CD4-positive, alpha-beta T cell (primary cell): ENCODE measurements at regions not wholly inside any gene's neighbourhood (a gene's known extent, or its start where the extent isn't known, plus 50 kb on each side); places are given as distances from the start of the nearest gene placed in this dataset.
A peak's percentile ranks its signal among the peaks of the same experiment; 100 is the strongest.

Source experiments
- ATAC-seq: fragments of 200-7000 bp; cut with Tn5 transposase; one replicate; pipeline ENCODE4 v1.10.0; 2022; ENCODE audit warnings: mild to moderate bottlenecking; ENCODE audit not compliant: poor library complexity
- CTCF ChIA-PET: fragments of 350-600 bp; sonication (Branson Sonifier 250); formaldehyde crosslinking; loops from one replicate; lab custom pipeline; 2021; ENCODE audit warnings: antibody characterized with exemption, inconsistent platforms; lab: Charles Lee
- POLR2A ChIA-PET: fragments of 350-600 bp; sonication (Branson Sonifier 250); formaldehyde crosslinking; loops from one replicate; lab custom pipeline; 2021; ENCODE audit warnings: antibody characterized with exemption, inconsistent platforms; lab: Charles Lee
- DNase-seq, 14 experiments: peaks; one replicate each; pipeline ENCODE4 v3.0.0-alpha.2; 2013 to 2020; ENCODE audit warnings: mixed read lengths in 2 of 14
- H3K27ac ChIP-seq, 2 donors: one replicate each; pipeline versions ENCODE4 v1.5.1 to v1.7.0; 2013; ENCODE audit warnings: low read length in 2 of 2, low read depth in 1 of 2, mild to moderate bottlenecking in 1 of 2
- H3K27me3 ChIP-seq, 2 experiments: 1 replicate in 1 of 2; 2 replicates in 1 of 2; pipeline versions ENCODE4 v1.6.1 to v1.7.0; 2013; ENCODE audit warnings: low read length in 2 of 2, control low read depth in 1 of 2, mild to moderate bottlenecking in 1 of 2, moderate library complexity in 1 of 2; ENCODE audit not compliant: insufficient read depth in 2 of 2, control insufficient read depth in 1 of 2
- H3K36me3 ChIP-seq: one replicate; pipeline ENCODE4 v1.6.1; 2013; ENCODE audit warnings: low read length, control low read depth; ENCODE audit not compliant: insufficient read depth
- H3K4me1 ChIP-seq: one replicate; pipeline ENCODE4 v1.6.1; 2013; ENCODE audit warnings: low read length, control low read depth; ENCODE audit not compliant: insufficient read depth
- H3K4me3 ChIP-seq: one replicate; pipeline ENCODE4 v1.5.1; 2013; ENCODE audit warnings: mild to moderate bottlenecking, low read length, moderate library complexity
- H3K9me3 ChIP-seq, 2 experiments: 1 replicate in 1 of 2; 2 replicates in 1 of 2; pipeline versions ENCODE4 v1.6.1 to v1.7.0; 2013; ENCODE audit warnings: low read length in 2 of 2, mild to moderate bottlenecking in 2 of 2, control low read depth in 1 of 2, moderate library complexity in 1 of 2; ENCODE audit not compliant: control insufficient read depth in 1 of 2, insufficient read depth in 1 of 2
- H3K27ac Mint-ChIP-seq: one replicate; pipeline ENCODE4 v1.8.0; 2020; ENCODE audit warnings: mixed read lengths
- H3K27me3 Mint-ChIP-seq: one replicate; pipeline ENCODE4 v1.8.0; 2021; ENCODE audit warnings: mixed read lengths
- H3K36me3 Mint-ChIP-seq: one replicate; pipeline ENCODE4 v1.8.0; 2021; ENCODE audit warnings: low read depth, mixed read lengths
- H3K4me1 Mint-ChIP-seq: one replicate; pipeline ENCODE4 v1.8.0; 2021; ENCODE audit warnings: low read depth, mixed read lengths
- H3K4me3 Mint-ChIP-seq: one replicate; pipeline ENCODE4 v1.8.0; 2020; ENCODE audit warnings: mild to moderate bottlenecking, mixed read lengths
- H3K9me3 Mint-ChIP-seq: one replicate; pipeline ENCODE4 v1.8.0; 2020; ENCODE audit warnings: mixed read lengths
- intact Hi-C, 2 experiments: fragments of 100-400 bp; cut with DNase I in 1 of 2; cut with micrococcal nuclease in 1 of 2; formaldehyde crosslinking; loops; one replicate each; pipeline versions ENCODE4 v1.15.1 to v1.9.0; 2023 to 2025; cut with DNase I, micrococcal nuclease
- TF ChIP-seq, protein P1 (sequence below): fragments of 200-600 bp; IDR thresholded peaks from one replicate; pipeline ENCODE4 v1.8.0; 2022; ENCODE audit warnings: antibody characterized with exemption, mild to moderate bottlenecking

DNA sequence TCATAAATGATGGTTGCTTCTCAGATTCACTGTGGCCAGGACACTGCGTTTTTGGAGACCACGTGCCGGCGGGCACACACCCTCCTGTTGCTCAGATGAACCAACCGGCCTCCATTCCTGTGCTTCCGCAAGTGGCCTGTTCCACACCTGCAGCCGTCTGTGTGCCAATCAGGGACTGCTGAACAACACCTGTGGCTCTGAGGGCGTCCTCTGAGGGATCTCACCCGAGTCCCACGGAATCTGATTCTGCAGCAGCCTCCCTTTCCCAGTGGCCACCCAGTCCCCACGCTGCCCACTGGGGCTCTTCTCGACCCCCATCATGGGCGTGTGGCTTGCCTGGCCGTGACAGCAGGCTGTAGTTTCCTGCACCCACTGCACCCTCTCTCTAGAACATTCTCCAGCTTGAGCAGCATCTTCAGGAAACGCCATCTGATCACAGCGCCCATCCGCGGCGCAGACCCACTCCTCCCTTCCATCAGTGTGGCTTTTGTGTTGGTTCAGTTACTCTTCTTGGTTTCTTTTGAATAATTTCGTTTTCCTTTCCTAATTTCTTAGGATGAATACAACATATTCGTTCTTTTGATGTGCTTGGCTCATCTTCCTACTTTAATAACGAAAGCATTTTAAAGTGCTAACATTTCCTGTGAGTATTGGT is 65.1 kb upstream of the SLC22A11 start:
- H3K36me3 ChIP-seq: no peaks in the 10 kb centered on the region
- peaks cover 0 to 5% of the 10 kb centered on the region in 2 experiments for H3K9me3 ChIP-seq
- H3K27ac ChIP-seq: no peak overlapping the region
- peaks cover 15% of the 10 kb centered on the region for H3K4me1 Mint-ChIP-seq
- TF ChIP-seq, protein P1, sequence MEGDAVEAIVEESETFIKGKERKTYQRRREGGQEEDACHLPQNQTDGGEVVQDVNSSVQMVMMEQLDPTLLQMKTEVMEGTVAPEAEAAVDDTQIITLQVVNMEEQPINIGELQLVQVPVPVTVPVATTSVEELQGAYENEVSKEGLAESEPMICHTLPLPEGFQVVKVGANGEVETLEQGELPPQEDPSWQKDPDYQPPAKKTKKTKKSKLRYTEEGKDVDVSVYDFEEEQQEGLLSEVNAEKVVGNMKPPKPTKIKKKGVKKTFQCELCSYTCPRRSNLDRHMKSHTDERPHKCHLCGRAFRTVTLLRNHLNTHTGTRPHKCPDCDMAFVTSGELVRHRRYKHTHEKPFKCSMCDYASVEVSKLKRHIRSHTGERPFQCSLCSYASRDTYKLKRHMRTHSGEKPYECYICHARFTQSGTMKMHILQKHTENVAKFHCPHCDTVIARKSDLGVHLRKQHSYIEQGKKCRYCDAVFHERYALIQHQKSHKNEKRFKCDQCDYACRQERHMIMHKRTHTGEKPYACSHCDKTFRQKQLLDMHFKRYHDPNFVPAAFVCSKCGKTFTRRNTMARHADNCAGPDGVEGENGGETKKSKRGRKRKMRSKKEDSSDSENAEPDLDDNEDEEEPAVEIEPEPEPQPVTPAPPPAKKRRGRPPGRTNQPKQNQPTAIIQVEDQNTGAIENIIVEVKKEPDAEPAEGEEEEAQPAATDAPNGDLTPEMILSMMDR: no peak
- H3K4me3 Mint-ChIP-seq: peak overlapping the region; percentile 60
- no peaks in the 10 kb centered on the region for H3K36me3 Mint-ChIP-seq
- CTCF ChIA-PET: interaction anchor here (1.0 kb wide), 1 partner anchor 42 kb away, joined by 3 read pairs; no protein-coding TSS in a partner anchor
- no peaks in the 10 kb centered on the region for H3K9me3 Mint-ChIP-seq
- H3K27me3 ChIP-seq: peaks cover 10 to 24% of the 10 kb centered on the region in 2 experiments
- DNase-seq (peak in 3 of 14 experiments; percentile 7 to 23 (median 12)), ATAC-seq (peak; percentile 29)
- H3K27me3 Mint-ChIP-seq: peaks cover 55% of the 10 kb centered on the region
- H3K27ac Mint-ChIP-seq: no peak overlapping the region
- H3K4me3 ChIP-seq: no peak overlapping the region
- POLR2A ChIA-PET: no interaction called here
- intact Hi-C loops: no loop called here
- peaks cover 12% of the 10 kb centered on the region for H3K4me1 ChIP-seq

DNA sequence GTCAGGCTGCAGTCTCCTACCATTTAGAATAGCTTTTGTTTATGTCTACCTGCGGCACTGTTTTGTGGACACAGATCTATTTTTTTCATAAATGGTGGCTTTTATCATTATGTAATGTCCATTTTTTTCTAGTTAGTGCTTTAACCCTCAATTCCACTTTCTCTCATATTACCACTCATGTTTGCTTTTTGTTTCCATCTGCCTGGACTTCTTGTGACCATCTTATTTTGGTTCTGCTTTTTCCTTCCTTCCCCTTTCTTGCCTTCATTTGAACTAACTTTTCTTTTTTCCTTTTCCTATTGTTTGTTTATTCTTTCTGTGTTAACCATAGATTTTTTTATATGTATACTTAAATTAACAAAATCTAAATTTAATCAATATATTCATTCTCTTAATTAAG is 63.2 kb upstream of the SLC22A11 start:
- no peak for DNase-seq
- H3K4me1 ChIP-seq: peaks cover 12% of the 10 kb centered on the region
- Mint-ChIP-seq H3K36me3 (no peaks in the 10 kb centered on the region), H3K27ac (no peak overlapping the region), H3K4me1 (peaks cover 15% of the 10 kb centered on the region), H3K9me3 (no peaks in the 10 kb centered on the region), H3K27me3 (peaks cover 59% of the 10 kb centered on the region), H3K4me3 (no peak overlapping the region)
- no peaks in the 10 kb centered on the region for H3K36me3 ChIP-seq
- peaks cover 14 to 21% of the 10 kb centered on the region in 2 experiments for H3K27me3 ChIP-seq
- peaks cover 0 to 5% of the 10 kb centered on the region in 2 experiments for H3K9me3 ChIP-seq
- no peak overlapping the region for H3K27ac ChIP-seq
- POLR2A ChIA-PET: no interaction called here
- CTCF ChIA-PET: no interaction called here
- H3K4me3 ChIP-seq: no peak overlapping the region
- TF ChIP-seq, protein P1: no peak
- intact Hi-C loops: no loop called here
- no peak for ATAC-seq

DNA sequence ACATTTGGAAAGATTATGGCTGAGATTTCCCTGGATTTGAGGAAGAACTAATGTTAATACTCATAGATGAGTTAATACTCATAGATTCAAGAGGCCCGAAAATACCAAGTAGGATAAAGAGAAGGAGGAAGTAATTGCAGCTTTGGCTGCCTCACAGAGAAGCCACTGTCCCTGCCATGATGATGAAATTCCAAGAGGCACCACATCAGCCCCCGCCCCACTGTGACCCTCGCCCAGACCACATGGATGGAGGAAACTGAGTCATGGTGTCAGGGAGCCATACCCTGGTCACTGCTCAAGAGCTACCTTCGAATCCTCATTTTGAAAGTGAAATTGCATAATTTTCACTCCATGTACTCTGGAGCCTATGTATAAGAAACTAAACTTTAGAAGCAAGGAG is 57.6 kb upstream of the SLC22A11 start:
- Mint-ChIP-seq H3K27ac (no peak overlapping the region), H3K4me3 (no peak overlapping the region), H3K27me3 (peaks cover 42% of the 10 kb centered on the region), H3K4me1 (no peaks in the 10 kb centered on the region), H3K36me3 (no peaks in the 10 kb centered on the region), H3K9me3 (no peaks in the 10 kb centered on the region)
- no peaks in the 10 kb centered on the region for H3K36me3 ChIP-seq
- no peak overlapping the region for H3K4me3 ChIP-seq
- H3K9me3 ChIP-seq: no peaks in the 10 kb centered on the region
- intact Hi-C loops: no loop called here
- no peak overlapping the region for H3K27ac ChIP-seq
- no peaks in the 10 kb centered on the region for H3K4me1 ChIP-seq
- ChIA-PET POLR2A (no interaction called here), CTCF (no interaction called here)
- H3K27me3 ChIP-seq: peaks cover 13 to 16% of the 10 kb centered on the region in 2 experiments
- DNase-seq: peak in 3 of 14 experiments; percentile 7 to 48 (median 37)
- ATAC-seq: no peak
- TF ChIP-seq, protein P1: no peak
